NB4 (cell line): ENCODE measurements at regions not wholly inside any gene's neighbourhood (a gene's known extent, or its start where the extent isn't known, plus 50 kb on each side); places are given as distances from the start of the nearest gene placed in this dataset.

Source experiments
- DNase-seq: peaks from one replicate; pipeline ENCODE4 v3.0.0; 2010; ENCODE audit warnings: low read depth
- H3K4me3 ChIP-seq: one replicate; pipeline ENCODE4 v1.5.1; 2011; ENCODE audit warnings: mild to moderate bottlenecking, low read depth, low read length, moderate library complexity
- CTCF ChIP-seq: IDR thresholded peaks from one replicate; pipeline ENCODE4 v1.5.1; 2012; ENCODE audit warnings: low read depth, low read length
- MAX ChIP-seq: IDR thresholded peaks from 2 replicates; pipeline ENCODE4 v1.6.1; 2011; ENCODE audit warnings: low read depth, low read length
- MYC ChIP-seq: IDR thresholded peaks from 2 replicates; pipeline ENCODE4 v1.6.1; 2011; ENCODE audit warnings: low read depth, low read length
- POLR2A ChIP-seq: IDR thresholded peaks from 2 replicates; pipeline ENCODE4 v1.6.1; 2011; ENCODE audit warnings: mild to moderate bottlenecking; ENCODE audit not compliant: insufficient read length; ENCODE audit errors: extremely low read depth

GRCh38 chr4:187183346-187183745 is 459.7 kb upstream of the FAT1 start:
- TF ChIP-seq MAX (no peak), CTCF (no peak), POLR2A (no peak), MYC (no peak)
- no peak for DNase-seq

GRCh38 chr4:187183826-187184225 is 460.2 kb upstream of the FAT1 start:
- no peak overlapping the region for H3K4me3 ChIP-seq
- DNase-seq = no peak
- TF ChIP-seq MAX (no peak), MYC (no peak), POLR2A (no peak), CTCF (no peak)

More at GRCh38 chr4:187183346-187183745, 459.7 kb upstream of the FAT1 start:
- no peak overlapping the region for H3K4me3 ChIP-seq

- DNase-seq = no peak
- TF ChIP-seq CTCF (no peak), MYC (no peak), POLR2A (no peak), MAX (no peak)
These were observed 460.9 kb upstream of the FAT1 start for GRCh38 chr4:187184508-187184907.

GRCh38 chr4:187188118-187188517 is 464.5 kb upstream of the FAT1 start:
- no peak for DNase-seq
- H3K4me3 ChIP-seq = no peak overlapping the region
- TF ChIP-seq MAX (no peak), MYC (no peak), CTCF (no peak), POLR2A (no peak)

More at GRCh38 chr4:187184508-187184907, 460.9 kb upstream of the FAT1 start:
- no peak overlapping the region for H3K4me3 ChIP-seq

- no peak for DNase-seq
These were observed 465.1 kb upstream of the FAT1 start for GRCh38 chr4:187188741-187189140.

More at GRCh38 chr4:187188741-187189140, 465.1 kb upstream of the FAT1 start:
- no peak for TF ChIP-seq CTCF
- no peak for TF ChIP-seq POLR2A
- TF ChIP-seq MYC = no peak
- no peak for TF ChIP-seq MAX
- no peak overlapping the region for H3K4me3 ChIP-seq
